GM18508 (cell line): ENCODE measurements at regions not wholly inside any gene's neighbourhood (a gene's known extent, or its start where the extent isn't known, plus 50 kb on each side); places are given as distances from the start of the nearest gene placed in this dataset.
"Not testable (repeated sequence)": the region's sequence is repeated elsewhere in the genome, so short reads cannot be mapped to it uniquely, and the experiment has no call there.

ENCODE experiments used
- ATAC-seq: cut with Tn5 transposase; IDR thresholded peaks from one replicate; pipeline ENCODE4 v1.9.1; 2021; ENCODE audit warnings: moderate number of reproducible peaks; ENCODE audit not compliant: insufficient read depth, unreplicated experiment

DNA sequence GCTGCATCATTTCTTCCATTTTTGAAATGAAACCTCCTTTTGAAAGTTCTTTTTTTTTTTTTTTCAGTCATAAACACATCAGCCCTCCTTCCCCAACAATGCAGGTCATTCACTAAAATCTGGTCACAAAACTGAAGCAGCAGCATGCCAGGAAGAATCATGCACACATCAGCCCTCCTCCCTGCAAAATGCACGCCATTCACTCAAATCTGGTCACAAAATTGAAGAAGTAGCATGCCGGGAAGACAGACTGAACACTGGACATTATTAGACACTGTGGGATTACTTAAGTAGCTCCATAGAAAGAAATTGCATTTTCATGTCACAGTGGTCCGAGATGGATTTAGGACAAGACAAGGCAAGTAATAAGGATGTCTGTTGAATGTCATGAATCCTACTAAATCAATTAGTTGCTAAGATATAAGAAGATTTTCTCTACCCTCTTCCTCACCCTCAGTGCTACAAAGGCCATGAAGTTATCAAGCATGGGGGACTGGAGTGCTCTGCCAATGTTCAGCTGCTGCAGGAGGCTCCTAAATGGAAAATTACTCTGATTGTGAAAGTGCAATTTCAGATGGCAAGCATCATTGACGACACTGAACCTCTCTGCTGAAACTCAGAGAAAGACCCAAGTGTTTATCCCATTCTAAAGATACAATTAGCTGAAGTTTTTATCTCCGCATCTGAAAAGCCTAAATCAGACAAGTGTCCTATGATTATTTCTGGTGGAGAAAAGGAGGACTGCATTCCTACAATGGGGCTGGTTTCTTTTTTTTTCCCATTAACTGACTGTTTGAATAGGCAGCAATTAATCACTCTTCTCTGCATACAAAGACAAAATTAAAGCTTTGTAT lies 913.2 kb downstream of the DIAPH3 start:
- no peak for ATAC-seq

DNA sequence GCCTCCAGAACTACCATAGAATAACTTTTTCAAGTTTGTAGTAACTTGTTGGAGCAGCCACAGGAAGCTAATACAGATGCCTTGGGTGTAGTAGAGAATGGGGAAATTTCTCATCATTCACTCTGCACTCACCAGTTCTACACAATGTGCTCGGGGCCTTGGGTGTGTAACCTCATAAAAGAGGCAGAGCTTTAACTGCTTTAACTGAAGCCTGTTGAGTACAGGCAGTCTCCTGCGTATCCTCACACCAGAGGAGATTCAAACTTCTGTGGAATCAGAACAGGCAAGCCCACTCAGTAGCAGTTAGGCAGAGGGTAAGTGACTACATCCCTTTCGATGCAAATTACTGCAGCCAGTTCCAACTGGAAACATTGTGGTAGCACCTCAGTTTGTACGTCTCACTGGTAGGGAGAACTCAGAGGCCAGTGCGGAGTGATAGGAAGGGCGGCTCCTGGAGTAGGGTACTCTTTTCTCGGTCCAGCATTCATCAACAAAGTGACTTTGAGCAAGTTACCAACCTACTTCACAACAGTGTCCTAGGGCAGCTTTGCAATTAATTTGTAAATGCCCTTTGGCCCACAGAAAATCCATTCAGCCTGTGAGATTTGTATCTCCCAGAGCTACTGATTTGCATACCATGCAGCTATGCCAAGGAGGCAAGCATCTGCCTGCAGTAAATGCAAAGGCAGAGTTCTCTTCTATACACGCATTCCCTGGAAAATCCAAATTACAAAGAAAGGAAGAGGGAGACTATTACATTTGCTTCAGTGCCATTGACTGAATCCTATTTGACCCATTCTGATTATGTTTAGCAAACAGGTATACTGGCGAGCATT lies 904.3 kb downstream of the DIAPH3 start:
- no peak for ATAC-seq

DNA sequence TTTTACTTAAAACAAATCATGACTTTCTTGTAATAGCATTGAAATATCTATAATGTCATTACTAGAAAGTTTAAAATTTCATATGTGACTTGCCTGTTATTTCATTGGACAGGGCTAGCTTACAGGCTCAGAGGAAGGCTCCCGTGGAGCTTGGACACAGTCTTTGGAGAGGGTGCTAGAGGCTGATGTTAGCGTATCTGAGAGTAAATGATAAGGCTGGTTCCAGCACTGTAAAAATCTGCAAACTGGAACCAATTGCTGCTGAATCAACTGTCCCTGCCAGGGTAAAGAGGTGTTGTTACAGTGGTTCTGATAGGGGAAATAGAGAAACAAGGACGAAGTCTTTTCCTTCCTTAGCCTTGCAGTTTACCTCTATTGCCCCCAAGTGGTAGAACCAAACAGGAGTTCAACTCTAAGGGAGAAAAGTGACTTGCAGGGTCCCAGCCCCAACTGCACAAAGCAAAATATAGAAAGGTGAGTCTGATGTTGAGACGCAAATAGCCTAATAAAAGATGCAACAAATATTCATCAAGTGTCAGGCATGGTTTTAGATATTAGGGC lies 901.7 kb downstream of the DIAPH3 start:
- no peak for ATAC-seq

DNA sequence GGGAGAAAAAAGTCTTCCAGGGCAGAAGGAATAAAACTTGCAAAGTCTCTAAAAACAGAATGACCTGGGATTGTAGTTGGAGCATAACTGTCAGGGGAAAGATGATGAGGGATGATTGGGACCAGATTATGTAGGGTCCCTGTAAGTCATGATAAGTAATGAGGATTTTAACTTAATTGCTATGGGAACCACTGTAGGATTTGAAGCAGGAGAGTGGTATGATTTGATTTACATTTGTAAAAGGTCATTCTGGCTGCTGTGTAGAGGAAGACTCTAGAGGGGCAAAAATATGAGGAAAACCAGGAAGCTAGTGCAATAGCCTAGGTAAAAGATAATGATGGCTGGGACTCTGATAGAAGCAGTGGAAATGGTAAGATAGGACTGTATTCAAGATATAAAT lies 900.2 kb downstream of the DIAPH3 start:
- ATAC-seq = no peak

DNA sequence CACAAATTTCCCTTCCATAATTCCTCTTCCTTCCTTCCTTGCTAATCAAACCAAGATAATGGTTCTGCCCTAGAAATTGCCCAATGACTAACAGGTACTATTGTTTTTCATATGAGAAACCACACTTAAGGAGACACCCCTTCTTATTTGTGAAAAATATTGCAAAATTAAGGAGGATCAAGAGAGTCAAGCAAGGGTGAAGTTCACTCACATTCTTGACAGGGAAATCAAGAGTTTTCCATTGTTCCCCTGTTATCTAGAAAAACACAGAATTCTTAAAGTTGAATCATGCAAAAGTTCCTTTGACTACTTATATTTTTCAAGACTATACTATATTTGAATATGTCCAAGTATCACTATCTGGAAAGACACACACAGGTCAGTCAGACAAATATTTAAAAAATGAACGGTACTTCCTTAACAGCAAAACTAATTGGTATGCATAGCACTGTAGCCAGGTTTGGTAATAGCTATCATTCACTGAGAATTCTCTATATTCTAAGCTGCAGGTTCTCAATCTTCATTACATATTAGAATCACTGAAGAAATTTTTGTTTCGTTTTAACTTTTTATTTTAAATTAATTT lies 897.2 kb downstream of the DIAPH3 start:
- no peak for ATAC-seq

DNA sequence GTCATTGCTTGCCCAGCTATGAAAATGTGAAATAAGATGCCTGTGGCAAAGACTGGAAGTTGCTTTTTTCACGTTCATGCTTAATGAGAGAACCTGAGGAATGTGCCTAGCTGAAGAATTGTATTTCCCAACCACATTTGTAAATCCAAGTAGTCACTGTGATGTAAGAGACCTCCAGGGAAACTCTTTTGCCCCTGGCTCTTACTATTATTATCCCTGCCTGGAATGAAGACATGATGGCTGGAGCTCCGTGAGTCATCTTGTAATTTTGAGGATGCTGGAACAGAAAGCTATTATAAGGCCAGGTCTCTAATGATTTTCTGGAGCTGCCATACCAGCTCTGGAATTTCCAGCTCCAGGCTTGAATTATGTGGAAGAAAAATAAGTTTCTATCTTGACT lies 894.3 kb downstream of the DIAPH3 start:
- no peak for ATAC-seq

DNA sequence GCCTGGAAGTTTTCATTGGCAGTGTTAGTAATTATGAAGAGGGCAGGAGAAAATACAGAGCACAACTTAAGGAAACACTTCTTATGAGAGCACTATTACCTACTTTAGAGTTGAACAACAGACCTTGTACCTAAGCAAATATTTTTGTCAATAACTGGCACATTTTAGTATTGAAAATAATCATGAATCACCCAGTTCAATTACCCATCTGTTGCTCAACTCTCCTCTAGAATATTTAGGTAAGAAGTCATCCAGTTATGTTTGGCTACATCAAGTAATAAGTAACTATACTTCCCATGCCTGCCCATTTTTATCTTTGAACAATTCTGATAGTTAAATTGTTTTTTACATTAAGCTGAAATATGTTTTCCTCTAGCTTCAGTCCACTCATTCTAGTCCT lies 893.4 kb downstream of the DIAPH3 start:
- ATAC-seq = no peak

DNA sequence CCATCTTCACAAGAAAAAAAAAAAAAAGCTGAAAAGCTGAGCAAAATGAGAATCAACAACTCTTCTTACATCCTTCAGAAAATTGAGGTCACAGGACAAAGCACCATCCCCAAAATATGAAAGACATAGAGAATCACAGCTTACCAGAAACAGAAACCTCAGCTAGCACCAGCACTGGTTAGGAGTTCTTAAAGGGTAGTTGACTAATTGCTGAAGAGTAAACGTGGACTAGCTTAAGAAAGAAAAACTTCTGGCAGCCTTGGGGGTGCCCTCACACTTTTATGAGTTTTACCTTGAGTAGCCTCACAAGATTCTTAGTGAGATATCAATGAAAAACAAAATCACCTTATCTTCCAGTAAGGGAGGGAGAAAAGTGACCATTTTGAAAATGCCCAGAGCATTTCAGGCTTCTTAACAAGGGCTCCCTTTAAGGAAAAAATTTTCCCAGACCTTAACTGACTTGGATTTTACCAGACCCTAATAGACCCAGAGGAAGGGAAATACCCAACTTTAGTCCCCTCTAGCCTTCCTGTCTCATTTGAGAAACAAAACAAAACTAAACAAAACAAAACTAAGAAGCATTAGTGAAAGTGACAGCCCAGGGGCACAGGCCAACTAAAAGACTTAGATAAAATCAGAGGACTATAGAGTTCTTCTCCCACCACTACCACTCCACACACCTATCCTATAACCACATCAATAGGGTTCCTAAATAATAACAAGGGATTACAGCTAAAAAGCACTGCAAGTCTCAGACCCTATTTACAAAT lies 888.6 kb downstream of the DIAPH3 start:
- ATAC-seq = no peak

DNA sequence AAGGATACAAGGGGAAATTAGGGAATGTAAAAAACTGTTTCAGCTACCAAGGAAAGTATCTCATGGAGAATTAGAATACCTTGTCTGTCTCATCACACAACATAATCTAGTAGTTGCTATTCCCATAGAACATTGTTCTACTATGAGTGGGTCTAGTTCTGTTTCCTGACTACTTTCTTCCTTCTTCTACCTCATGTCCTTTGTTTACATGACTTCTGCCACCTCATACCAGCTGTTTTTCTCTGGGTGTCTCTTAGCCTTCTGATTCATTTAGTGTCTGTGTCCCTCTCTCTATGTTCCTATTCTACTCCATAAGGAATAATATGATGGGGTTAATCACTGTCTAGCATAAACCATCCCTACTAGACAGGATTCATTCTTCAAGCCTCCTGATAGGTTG lies 887.3 kb downstream of the DIAPH3 start:
- ATAC-seq = no peak

DNA sequence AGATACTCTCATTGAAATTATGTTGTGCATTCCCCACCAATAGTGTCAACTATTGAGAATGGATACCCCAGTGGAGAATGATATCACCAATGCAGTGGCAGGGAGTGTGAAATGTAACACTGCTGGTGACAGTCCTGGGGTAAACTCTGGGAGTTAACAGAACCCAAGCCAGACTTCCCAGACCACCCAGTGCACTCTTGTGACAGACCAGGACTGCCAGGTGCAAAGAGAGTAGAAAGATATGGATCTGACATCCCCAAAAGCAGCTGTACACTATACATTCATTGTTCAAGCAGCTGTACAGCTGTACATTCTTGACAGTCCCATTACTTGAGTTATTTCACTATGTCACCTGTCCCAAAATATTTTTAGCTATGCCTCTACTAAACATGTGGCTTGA lies 886.6 kb downstream of the DIAPH3 start:
- no peak for ATAC-seq

DNA sequence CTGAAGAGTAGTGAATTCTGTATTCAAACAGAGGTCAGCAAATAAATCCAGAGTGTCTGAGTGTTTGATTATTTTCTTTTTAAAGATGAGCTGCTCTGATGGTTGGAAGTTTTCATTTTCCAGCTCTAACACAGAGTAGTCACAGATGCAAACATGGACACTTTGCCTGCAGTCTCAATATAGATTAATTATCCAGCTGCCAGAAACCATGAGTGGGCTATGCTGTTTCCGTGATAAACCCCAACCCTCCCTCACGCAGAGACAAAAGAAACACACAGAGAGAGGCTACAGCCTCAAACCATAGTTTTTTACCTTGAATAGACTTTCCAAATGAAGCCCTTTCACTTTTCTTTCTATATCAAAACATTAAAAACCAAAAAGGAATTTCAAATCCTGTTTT lies 884.7 kb downstream of the DIAPH3 start:
- no peak for ATAC-seq

DNA sequence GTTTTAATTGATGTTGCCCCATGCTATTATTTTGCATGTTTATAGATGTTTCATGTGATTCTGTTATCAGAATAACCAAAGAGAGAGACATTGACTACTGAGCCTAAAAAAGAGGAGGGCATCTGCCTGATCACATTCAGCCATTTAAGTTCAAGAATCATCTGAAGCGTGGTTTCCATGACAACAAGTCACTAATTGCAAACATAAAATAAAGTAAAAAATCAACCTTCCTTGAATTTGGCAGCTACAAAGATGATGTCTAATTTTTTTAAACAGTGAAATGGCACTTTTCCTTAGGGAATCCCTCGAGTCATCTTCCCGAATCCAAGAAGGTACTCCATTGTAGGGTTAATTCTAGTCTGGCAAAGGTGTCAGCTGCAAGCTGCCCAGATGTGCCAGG lies 884.2 kb downstream of the DIAPH3 start:
- ATAC-seq = no peak

DNA sequence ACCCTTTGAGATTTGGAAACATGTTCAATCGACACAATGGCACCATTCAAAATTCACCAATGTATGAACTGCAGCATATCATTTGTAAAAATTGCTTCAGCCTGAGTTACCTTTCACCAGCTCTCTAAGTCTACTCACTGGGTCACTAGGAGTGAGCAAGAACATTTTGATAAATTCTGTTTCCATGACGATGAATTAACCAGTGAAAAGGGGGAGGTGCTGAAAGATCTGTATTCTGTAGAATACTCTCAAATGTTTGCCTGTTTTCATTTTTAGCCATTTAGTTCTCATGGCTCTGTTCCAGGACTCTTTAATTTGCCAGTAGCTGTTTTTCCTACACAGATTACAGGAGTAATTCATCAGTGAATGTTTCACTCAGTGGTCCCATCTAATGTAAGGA lies 883.4 kb downstream of the DIAPH3 start:
- no peak for ATAC-seq

DNA sequence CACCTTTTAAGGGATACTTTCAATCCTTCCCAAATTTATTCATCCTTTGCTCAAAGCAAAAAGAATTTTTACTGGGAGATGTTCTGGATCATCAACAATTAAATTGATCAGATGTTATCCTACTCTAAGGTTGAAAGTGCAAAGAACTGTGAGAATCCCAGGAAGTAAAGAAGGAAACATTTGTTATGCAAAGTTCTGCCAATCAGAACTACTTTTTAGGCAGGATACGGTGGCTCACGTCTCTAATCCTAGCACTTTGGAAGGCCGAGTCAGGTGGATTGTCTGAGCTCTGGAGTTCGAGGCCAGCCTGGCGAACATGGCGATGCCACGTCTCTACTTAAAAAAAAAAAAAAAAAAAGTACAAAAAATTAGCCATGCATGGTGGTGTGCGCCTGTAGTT lies 882.3 kb downstream of the DIAPH3 start:
- no peak for ATAC-seq

DNA sequence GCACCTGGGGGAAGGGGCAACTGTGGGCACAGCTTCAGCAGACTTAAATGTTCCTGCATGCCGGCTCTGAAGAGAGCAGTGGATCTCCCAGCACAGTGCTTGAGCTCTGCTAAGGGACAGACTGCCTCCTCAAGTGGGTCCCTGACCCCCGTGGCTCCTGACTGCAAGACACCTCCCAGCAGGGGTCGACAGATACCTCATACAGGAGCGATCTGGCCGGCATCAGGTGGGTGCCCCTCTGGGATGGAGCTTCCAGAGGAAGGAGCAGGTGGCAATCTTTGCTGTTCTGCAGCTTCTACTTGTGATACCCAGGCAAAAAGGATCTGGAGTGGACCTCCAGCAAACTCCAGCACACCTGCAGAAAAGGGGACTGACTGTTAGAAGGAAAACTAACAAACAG lies 871.5 kb downstream of the DIAPH3 start:
- not testable (repeated sequence) for ATAC-seq

DNA sequence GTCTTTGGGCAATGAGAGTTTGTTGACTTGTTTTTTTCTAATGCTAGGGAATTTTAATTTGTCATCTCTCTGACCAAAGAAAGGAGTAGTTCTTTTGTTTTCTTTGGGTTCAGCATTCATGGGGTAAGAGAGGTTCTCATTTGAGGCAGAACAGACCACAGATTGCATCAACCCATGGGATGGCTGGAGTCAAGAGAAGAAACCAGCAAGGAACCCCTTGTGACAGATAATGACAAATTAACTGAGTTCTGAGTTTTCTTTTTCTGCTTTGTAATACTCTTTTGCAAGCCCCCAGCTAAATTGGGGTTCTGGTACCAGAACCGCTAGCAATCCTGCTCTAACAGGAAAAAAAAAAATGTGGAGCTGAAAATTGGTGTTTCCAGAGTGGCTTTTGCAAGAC lies 864.1 kb downstream of the DIAPH3 start:
- ATAC-seq = no peak

DNA sequence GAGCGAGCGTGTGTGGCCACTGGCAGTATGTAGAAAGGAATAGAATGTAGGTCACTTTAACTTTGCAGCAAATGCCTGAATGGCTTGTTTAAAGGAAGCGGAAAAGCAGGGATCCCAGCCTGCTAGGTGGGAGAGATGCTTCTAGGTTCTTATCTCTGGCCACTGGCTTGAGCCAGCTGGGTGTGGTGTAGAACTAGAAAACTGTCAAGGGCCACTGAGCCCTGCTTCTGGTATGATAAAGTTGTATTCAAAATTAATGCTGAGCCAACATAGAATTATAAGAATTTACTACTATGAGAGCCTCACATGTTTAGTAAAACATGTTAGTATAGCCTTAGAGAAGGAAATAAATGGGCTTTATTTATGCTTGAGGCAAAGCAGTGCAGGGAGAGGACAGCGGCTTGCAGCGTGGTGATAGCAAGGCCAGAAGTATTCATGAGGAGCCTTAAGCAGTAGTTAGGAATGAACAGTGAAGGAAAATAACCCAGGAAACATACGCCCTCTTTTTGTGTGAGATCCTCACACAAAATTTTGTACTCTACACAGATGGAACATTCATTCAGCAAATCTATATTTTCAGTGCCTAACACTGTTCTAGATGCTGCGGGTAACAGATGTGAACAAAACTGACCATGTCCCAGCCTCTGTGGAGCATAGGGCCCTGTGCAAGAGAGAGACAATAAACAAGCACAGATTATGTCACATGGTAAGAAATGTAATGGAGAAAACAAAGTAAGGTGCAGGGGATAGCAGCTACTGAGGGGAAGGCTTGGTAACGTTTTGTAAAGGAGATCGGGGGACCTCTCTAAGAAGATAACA lies 863.2 kb downstream of the DIAPH3 start:
- no peak for ATAC-seq

DNA sequence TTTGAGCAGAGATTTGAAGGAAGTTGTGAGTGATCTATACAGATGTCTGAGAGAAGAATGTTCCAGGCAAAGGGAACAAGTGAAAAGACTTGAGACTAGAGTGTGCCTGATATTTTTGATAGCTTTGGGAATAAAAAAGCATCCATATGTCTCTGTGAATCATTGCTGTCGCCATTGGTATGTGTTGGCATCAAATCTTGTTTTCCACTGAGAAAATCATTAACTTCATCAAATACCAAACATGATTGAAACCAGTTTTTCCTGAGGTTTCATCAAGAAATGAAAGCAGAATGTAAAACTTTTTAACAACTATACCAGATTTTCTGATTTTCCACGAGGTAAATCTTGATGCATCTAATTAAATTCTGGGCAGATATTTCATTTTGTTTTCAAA lies 862.6 kb downstream of the DIAPH3 start:
- no peak for ATAC-seq

DNA sequence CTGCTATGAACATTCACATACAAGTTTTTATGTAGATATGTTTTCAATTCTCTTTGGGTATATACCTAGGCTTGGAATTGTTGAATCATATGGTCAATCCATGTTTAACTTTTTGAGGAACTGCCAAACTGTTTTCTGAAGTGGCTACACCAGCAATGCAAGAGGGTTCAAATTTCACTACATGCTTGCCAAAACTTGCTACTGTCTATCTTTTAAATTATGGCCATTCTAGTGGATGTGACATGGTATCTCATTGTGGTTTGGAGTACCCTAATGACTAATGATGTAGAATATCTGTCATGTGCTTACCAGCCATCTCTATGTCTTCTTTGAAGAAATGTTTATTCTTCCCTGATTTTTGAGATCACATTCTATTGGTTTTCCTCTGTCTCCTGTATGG lies 860.3 kb downstream of the DIAPH3 start:
- ATAC-seq = no peak
